Naive thymus-derived CD4-positive, alpha-beta T cell (primary cell): ENCODE measurements at regions not wholly inside any gene's neighbourhood (a gene's known extent, or its start where the extent isn't known, plus 50 kb on each side); places are given as distances from the start of the nearest gene placed in this dataset.

ENCODE experiments used
- ATAC-seq: fragments of 150-1000 bp; cut with Tn5 transposase; 2 replicates; pipeline ENCODE4 v1.10.0; 2021; ENCODE audit warnings: mild to moderate bottlenecking, moderate library complexity
- CTCF ChIA-PET: fragments of 350-600 bp; sonication (Branson Sonifier 250); formaldehyde crosslinking; loops from one replicate; lab custom pipeline; 2021; ENCODE audit warnings: antibody characterized with exemption; lab: Charles Lee
- POLR2A ChIA-PET: fragments of 350-600 bp; sonication (Branson Sonifier 250); formaldehyde crosslinking; loops from one replicate; lab custom pipeline; 2021; ENCODE audit warnings: antibody characterized with exemption, inconsistent platforms; lab: Charles Lee
- DNase-seq, 9 donors: peaks; one replicate each; pipeline versions ENCODE4 v3.0.0 to v3.0.0-alpha.2; 2020 to 2022; ENCODE audit warnings: mixed read lengths in 1 of 9
- H3K27ac ChIP-seq: one replicate; pipeline ENCODE4 v1.7.0; 2013; ENCODE audit warnings: mild to moderate bottlenecking, low read depth, low read length, moderate library complexity
- H3K27me3 ChIP-seq, 2 donors: one replicate each; pipeline ENCODE4 v1.7.0; 2013; ENCODE audit warnings: low read length in 2 of 2, mild to moderate bottlenecking in 2 of 2, moderate library complexity in 2 of 2; ENCODE audit not compliant: control insufficient read depth in 2 of 2, insufficient read depth in 2 of 2
- H3K36me3 ChIP-seq, 3 experiments: 1 replicate in 2 of 3; 2 replicates in 1 of 3; pipeline ENCODE4 v1.7.0; 2013; ENCODE audit warnings: low read length in 3 of 3, mild to moderate bottlenecking in 3 of 3, moderate library complexity in 1 of 3; ENCODE audit not compliant: insufficient read depth in 3 of 3, control insufficient read depth in 2 of 3
- H3K4me1 ChIP-seq, 2 donors: one replicate each; pipeline ENCODE4 v1.7.0; 2013; ENCODE audit warnings: low read length in 2 of 2, mild to moderate bottlenecking in 2 of 2, moderate library complexity in 1 of 2; ENCODE audit not compliant: control insufficient read depth in 2 of 2, insufficient read depth in 2 of 2
- H3K4me3 ChIP-seq: 2 replicates; pipeline ENCODE4 v1.7.0; 2013; ENCODE audit warnings: mild to moderate bottlenecking, low read length
- H3K9me3 ChIP-seq, 3 experiments: 1 replicate in 2 of 3; 2 replicates in 1 of 3; pipeline ENCODE4 v1.7.0; 2013; ENCODE audit warnings: low read length in 3 of 3; ENCODE audit not compliant: control insufficient read depth in 2 of 3
- H3K27ac Mint-ChIP-seq, 9 donors: one replicate each; pipeline ENCODE4 v1.8.0; 2020 to 2022; ENCODE audit warnings: mixed read lengths in 9 of 9, mild to moderate bottlenecking in 8 of 9, moderate library complexity in 5 of 9, inconsistent platforms in 2 of 9
- H3K27me3 Mint-ChIP-seq, 5 donors: one replicate each; pipeline ENCODE4 v1.8.0; 2021 to 2022; ENCODE audit warnings: mixed read lengths in 5 of 5, mild to moderate bottlenecking in 1 of 5
- H3K36me3 Mint-ChIP-seq, 5 donors: one replicate each; pipeline ENCODE4 v1.8.0; 2020 to 2022; ENCODE audit warnings: mixed read lengths in 5 of 5, mild to moderate bottlenecking in 3 of 5, inconsistent platforms in 1 of 5
- H3K4me1 Mint-ChIP-seq, 7 donors: one replicate each; pipeline ENCODE4 v1.8.0; 2020 to 2022; ENCODE audit warnings: mixed read lengths in 7 of 7, mild to moderate bottlenecking in 3 of 7, inconsistent platforms in 1 of 7
- H3K4me3 Mint-ChIP-seq, 10 donors: one replicate each; pipeline ENCODE4 v1.8.0; 2020 to 2022; ENCODE audit warnings: mild to moderate bottlenecking in 10 of 10, mixed read lengths in 10 of 10, moderate library complexity in 6 of 10, inconsistent platforms in 2 of 10
- H3K9me3 Mint-ChIP-seq, 11 donors: one replicate each; pipeline ENCODE4 v1.8.0; 2020 to 2022; ENCODE audit warnings: mixed read lengths in 11 of 11, mild to moderate bottlenecking in 4 of 11, inconsistent platforms in 1 of 11, moderate library complexity in 1 of 11
- intact Hi-C, 2 donors: fragments of 100-400 bp; cut with micrococcal nuclease; formaldehyde crosslinking; loops; one replicate each; pipeline ENCODE4 v1.15.1; 2023

GRCh38 chr4:80145739-80146138 lies 51.6 kb upstream of the PRDM8 start:
- H3K36me3 Mint-ChIP-seq = peaks cover 0 to 14% (median 0%) of the 10 kb centered on the region in 5 donors
- CTCF ChIA-PET = no interaction called here
- DNase-seq (no peak), ATAC-seq (no peak)
- no peak overlapping the region for H3K27ac ChIP-seq
- intact Hi-C loops = no loop called here
- H3K27me3 Mint-ChIP-seq = peaks cover 0 to 2% (median 0%) of the 10 kb centered on the region in 5 donors
- no peak overlapping the region for H3K4me3 ChIP-seq
- no peaks in the 10 kb centered on the region for H3K27me3 ChIP-seq
- peaks cover 0 to 2% (median 0%) of the 10 kb centered on the region in 11 donors for H3K9me3 Mint-ChIP-seq
- no peak overlapping the region for H3K4me3 Mint-ChIP-seq
- peaks cover 0 to 14% of the 10 kb centered on the region in 2 donors for H3K4me1 ChIP-seq
- no peaks in the 10 kb centered on the region for H3K9me3 ChIP-seq
- H3K4me1 Mint-ChIP-seq = peaks cover 14 to 26% (median 23%) of the 10 kb centered on the region in 7 donors
- no peaks in the 10 kb centered on the region for H3K36me3 ChIP-seq
- H3K27ac Mint-ChIP-seq = no peak overlapping the region
- POLR2A ChIA-PET = interaction anchor here (0.5 to 1.4 kb wide), 3 partner anchors 23 to 36 kb away, joined by 3 to 4 read pairs (median 3); no protein-coding TSS in a partner anchor

DNA sequence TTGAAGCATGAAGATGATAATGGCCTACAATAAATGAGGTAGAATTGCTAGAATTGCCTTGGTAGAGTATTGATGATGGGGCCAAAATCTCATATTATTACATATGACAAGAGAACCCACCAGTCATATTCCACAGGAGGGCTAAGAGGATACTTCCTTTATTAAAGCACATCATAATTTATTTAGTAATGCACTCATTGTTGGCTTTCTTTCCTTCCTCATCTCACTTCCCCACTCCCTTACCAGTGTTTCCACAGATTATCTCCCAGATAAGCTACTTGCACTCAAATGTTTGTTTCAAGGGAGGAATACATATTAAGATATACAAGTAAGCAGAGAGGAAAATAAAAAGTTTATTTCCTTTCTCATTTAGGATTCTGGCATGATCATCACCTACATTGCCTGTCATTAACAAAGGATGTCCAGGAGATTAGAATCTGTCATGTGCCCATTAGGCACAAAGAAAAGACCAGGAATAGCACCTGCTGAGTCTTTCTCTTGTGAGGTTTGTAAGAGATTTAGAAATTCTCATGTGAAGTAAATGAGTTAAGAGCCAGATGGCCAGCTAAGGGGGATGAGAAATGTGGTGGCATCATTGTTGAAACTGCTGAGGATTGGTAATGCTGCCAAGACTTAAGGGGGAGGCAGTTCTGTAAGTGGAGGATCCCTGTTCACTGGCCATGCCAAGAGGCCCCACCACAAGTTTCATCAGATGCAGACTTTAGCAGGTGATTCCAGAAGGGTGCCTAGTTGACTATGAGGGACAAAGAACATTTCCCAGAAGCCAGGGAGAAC lies 52.4 kb upstream of the PRDM8 start:
- intact Hi-C loops = no loop called here

GRCh38 chr4:80143307-80143679 lies 54.0 kb upstream of the PRDM8 start:
- Mint-ChIP-seq H3K27ac (peak overlapping the region in 4 of 9 donors; percentile 1 to 64 (median 25)), H3K36me3 (peaks cover 0 to 16% (median 0%) of the 10 kb centered on the region in 5 donors), H3K9me3 (peaks cover 0 to 2% (median 0%) of the 10 kb centered on the region in 11 donors), H3K27me3 (no peaks in the 10 kb centered on the region), H3K4me3 (no peak overlapping the region), H3K4me1 (peaks cover 33 to 48% (median 43%) of the 10 kb centered on the region in 7 donors)
- intact Hi-C loops = no loop called here
- Histone ChIP-seq H3K27me3 (no peaks in the 10 kb centered on the region), H3K4me1 (peaks cover 16 to 26% of the 10 kb centered on the region in 2 donors), H3K36me3 (no peaks in the 10 kb centered on the region), H3K4me3 (no peak overlapping the region), H3K9me3 (no peaks in the 10 kb centered on the region), H3K27ac (no peak overlapping the region)
- ATAC-seq (no peak), DNase-seq (no peak)
- ChIA-PET CTCF (interaction anchor here (0.7 kb wide), 1 partner anchor 18 kb away, joined by 3 read pairs; no protein-coding TSS in a partner anchor), POLR2A (no interaction called here)

More for the DNA sequence above, 52.4 kb upstream of the PRDM8 start:
- Mint-ChIP-seq H3K9me3 (peaks cover 0 to 2% (median 0%) of the 10 kb centered on the region in 11 donors), H3K36me3 (peaks cover 0 to 14% (median 0%) of the 10 kb centered on the region in 5 donors), H3K27me3 (peaks cover 0 to 2% (median 0%) of the 10 kb centered on the region in 5 donors), H3K27ac (no peak overlapping the region), H3K4me3 (no peak overlapping the region), H3K4me1 (peaks cover 20 to 32% (median 27%) of the 10 kb centered on the region in 7 donors)
- H3K9me3 ChIP-seq = no peaks in the 10 kb centered on the region
- no peaks in the 10 kb centered on the region for H3K27me3 ChIP-seq
- H3K4me3 ChIP-seq = no peak overlapping the region
- POLR2A ChIA-PET = no interaction called here
- ATAC-seq = no peak
- no peak overlapping the region for H3K27ac ChIP-seq
- DNase-seq = no peak
- CTCF ChIA-PET = interaction anchor here (1.0 kb wide), 1 partner anchor 24 kb away, joined by 3 read pairs; no protein-coding TSS in a partner anchor
- H3K4me1 ChIP-seq = peaks cover 3 to 14% of the 10 kb centered on the region in 2 donors
- H3K36me3 ChIP-seq = no peaks in the 10 kb centered on the region

- Histone ChIP-seq H3K4me3 (no peak overlapping the region), H3K4me1 (peaks cover 20 to 32% of the 10 kb centered on the region in 2 donors), H3K27me3 (no peaks in the 10 kb centered on the region), H3K36me3 (no peaks in the 10 kb centered on the region), H3K27ac (no peak overlapping the region), H3K9me3 (no peaks in the 10 kb centered on the region)
- no peak for DNase-seq
- intact Hi-C loops = no loop called here
- Mint-ChIP-seq H3K27me3 (no peaks in the 10 kb centered on the region), H3K4me1 (peaks cover 35 to 54% (median 50%) of the 10 kb centered on the region in 7 donors), H3K9me3 (peaks cover 0 to 2% (median 0%) of the 10 kb centered on the region in 11 donors), H3K36me3 (peaks cover 0 to 16% (median 0%) of the 10 kb centered on the region in 5 donors), H3K27ac (peak overlapping the region in 4 of 9 donors; percentile 2 to 64 (median 32)), H3K4me3 (peak overlapping the region in 1 of 10 donors; percentile 31)
- peak; percentile 33 for ATAC-seq
- POLR2A ChIA-PET = interaction anchor here (0.7 to 1.3 kb wide), 5 partner anchors 19 to 39 kb away, joined by 3 to 6 read pairs (median 3); no protein-coding TSS in a partner anchor
- CTCF ChIA-PET = interaction anchor here (0.6 to 6.7 kb wide), 4 partner anchors 16 to 41 kb away, joined by 3 to 52 read pairs (median 18); no protein-coding TSS in a partner anchor
Measured at GRCh38 chr4:80142394-80143306, 54.7 kb upstream of the PRDM8 start.

- H3K4me3 Mint-ChIP-seq = no peak overlapping the region
- peaks cover 0 to 5% (median 0%) of the 10 kb centered on the region in 11 donors for H3K9me3 Mint-ChIP-seq
- peaks cover 20 to 32% of the 10 kb centered on the region in 2 donors for H3K4me1 ChIP-seq
- peaks cover 0 to 19% (median 0%) of the 10 kb centered on the region in 5 donors for H3K36me3 Mint-ChIP-seq
- no peaks in the 10 kb centered on the region for H3K36me3 ChIP-seq
- H3K27ac Mint-ChIP-seq = peak overlapping the region in 4 of 9 donors; percentile 7 to 64 (median 52)
- H3K4me1 Mint-ChIP-seq = peaks cover 38 to 62% (median 56%) of the 10 kb centered on the region in 7 donors
- DNase-seq = no peak
- H3K9me3 ChIP-seq = no peaks in the 10 kb centered on the region
- no peak for ATAC-seq
- no peaks in the 10 kb centered on the region for H3K27me3 Mint-ChIP-seq
- POLR2A ChIA-PET = interaction anchor here (0.6 to 3.8 kb wide), 6 partner anchors 20 to 59 kb away, joined by 3 to 28 read pairs (median 4); no protein-coding TSS in a partner anchor
- no peak overlapping the region for H3K27ac ChIP-seq
- intact Hi-C loops = no loop called here
- no peaks in the 10 kb centered on the region for H3K27me3 ChIP-seq
- CTCF ChIA-PET = interaction anchor here (4.6 to 6.7 kb wide), 2 partner anchors 15 to 42 kb away, joined by 32 to 52 read pairs; no protein-coding TSS in a partner anchor
- no peak overlapping the region for H3K4me3 ChIP-seq
Measured at GRCh38 chr4:80141543-80141942, 55.8 kb upstream of the PRDM8 start.

- DNase-seq (no peak), ATAC-seq (peak; percentile 42)
- no peaks in the 10 kb centered on the region for H3K27me3 ChIP-seq
- Mint-ChIP-seq H3K27me3 (no peaks in the 10 kb centered on the region), H3K36me3 (peaks cover 0 to 23% (median 0%) of the 10 kb centered on the region in 5 donors), H3K9me3 (peaks cover 0 to 5% (median 0%) of the 10 kb centered on the region in 11 donors), H3K4me3 (no peak overlapping the region), H3K27ac (peak overlapping the region; percentile 5 to 88 (median 76)), H3K4me1 (peaks cover 38 to 69% (median 57%) of the 10 kb centered on the region in 7 donors)
- H3K4me3 ChIP-seq = no peak overlapping the region
- no peak overlapping the region for H3K27ac ChIP-seq
- H3K9me3 ChIP-seq = no peaks in the 10 kb centered on the region
- intact Hi-C loops = no loop called here
- ChIA-PET POLR2A (interaction anchor here (0.8 to 3.8 kb wide), 8 partner anchors 12 to 62 kb away, joined by 3 to 28 read pairs (median 8); no protein-coding TSS in a partner anchor), CTCF (interaction anchor here (1.2 to 6.7 kb wide), 6 partner anchors 9 to 43 kb away, joined by 3 to 52 read pairs (median 12); no protein-coding TSS in a partner anchor)
- H3K4me1 ChIP-seq = peaks cover 20 to 32% of the 10 kb centered on the region in 2 donors
- no peaks in the 10 kb centered on the region for H3K36me3 ChIP-seq
Measured at GRCh38 chr4:80140194-80140593, 57.1 kb upstream of the PRDM8 start.
